Gastrocnemius medialis (tissue), 4 donors: ENCODE measurements at regions not wholly inside any gene's neighbourhood (a gene's known extent, or its start where the extent isn't known, plus 50 kb on each side); places are given as distances from the start of the nearest gene placed in this dataset.

Experiments used
- POLR2A ChIP-seq, 2 donors: fragments of 450-650 bp; IDR thresholded peaks; one replicate each; pipeline ENCODE4 v1.6.1; 2017; ENCODE audit warnings: antibody characterized with exemption in 2 of 2, mild to moderate bottlenecking in 2 of 2, moderate library complexity in 2 of 2
- TF ChIP-seq, protein P1 (sequence below), 5 experiments: fragments of 450-650 bp in 3 of 5; fragments of 200-600 bp in 2 of 5; sonication (generic) in 2 of 5; IDR thresholded peaks in 4 of 5; conservative IDR thresholded peaks in 1 of 5; 1 replicate in 4 of 5; 2 replicates in 1 of 5; pipeline ENCODE4 v1.5.1; 2016 to 2019; ENCODE audit warnings: antibody characterized with exemption in 5 of 5, mild to moderate bottlenecking in 3 of 5, moderate library complexity in 3 of 5

GRCh38 chr1:60463786-60464185, 390.2 kb upstream of the C1orf87 start:
- TF ChIP-seq, protein P1, sequence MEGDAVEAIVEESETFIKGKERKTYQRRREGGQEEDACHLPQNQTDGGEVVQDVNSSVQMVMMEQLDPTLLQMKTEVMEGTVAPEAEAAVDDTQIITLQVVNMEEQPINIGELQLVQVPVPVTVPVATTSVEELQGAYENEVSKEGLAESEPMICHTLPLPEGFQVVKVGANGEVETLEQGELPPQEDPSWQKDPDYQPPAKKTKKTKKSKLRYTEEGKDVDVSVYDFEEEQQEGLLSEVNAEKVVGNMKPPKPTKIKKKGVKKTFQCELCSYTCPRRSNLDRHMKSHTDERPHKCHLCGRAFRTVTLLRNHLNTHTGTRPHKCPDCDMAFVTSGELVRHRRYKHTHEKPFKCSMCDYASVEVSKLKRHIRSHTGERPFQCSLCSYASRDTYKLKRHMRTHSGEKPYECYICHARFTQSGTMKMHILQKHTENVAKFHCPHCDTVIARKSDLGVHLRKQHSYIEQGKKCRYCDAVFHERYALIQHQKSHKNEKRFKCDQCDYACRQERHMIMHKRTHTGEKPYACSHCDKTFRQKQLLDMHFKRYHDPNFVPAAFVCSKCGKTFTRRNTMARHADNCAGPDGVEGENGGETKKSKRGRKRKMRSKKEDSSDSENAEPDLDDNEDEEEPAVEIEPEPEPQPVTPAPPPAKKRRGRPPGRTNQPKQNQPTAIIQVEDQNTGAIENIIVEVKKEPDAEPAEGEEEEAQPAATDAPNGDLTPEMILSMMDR (IDR thresholded peaks at IDR 0.05 in 4 of 5, conservative IDR thresholded peaks at IDR 0.05 in 1 of 5) = no peak
- TF ChIP-seq POLR2A (IDR thresholded peaks at IDR 0.05) = no peak
